ENCODE measurements at regions not wholly inside any gene's neighbourhood (a gene's known extent, or its start where the extent isn't known, plus 50 kb on each side); places are given as distances from the start of the nearest gene placed in this dataset.

GRCh38 chr13:106402866-106403265, 132.6 kb downstream of the EFNB2 start:
- no peaks in the 10 kb centered on the region for H3K79me2 ChIP-seq (ENCODE audit: insufficient read depth)
- no peaks in the 10 kb centered on the region for H3K9me2 ChIP-seq (ENCODE audit: insufficient read depth)
- DNase-seq, result no peak
- TF ChIP-seq EZH2phosphoT487 (IDR thresholded peaks at IDR 0.05; ENCODE audit: insufficient read depth, low read depth) (no peak), EZH2 (IDR thresholded peaks at IDR 0.05; ENCODE audit: insufficient read depth, poor library complexity, severe bottlenecking) (no peak)
- no peak overlapping the region for H2AFZ ChIP-seq
- no peaks in the 10 kb centered on the region for H3K36me3 ChIP-seq (ENCODE audit: low read depth)
- no peaks in the 10 kb centered on the region; the same call in 1 of the 2 replicates for H3K27me3 ChIP-seq (replicated peaks; ENCODE audit: insufficient read depth)
- 74 to 81% methylated on average over 5 of the region's 5 CpGs for WGBS, 2 experiments (ENCODE audit: low coverage in 1 of 2, low lambda C conversion rate in 2 of 2, missing lambda C conversion rate in 2 of 2)
- no peak overlapping the region for H3K4me2 ChIP-seq (ENCODE audit: unreplicated experiment)
- H4K20me1 ChIP-seq (ENCODE audit: insufficient read depth), result no peaks in the 10 kb centered on the region
- no peaks in the 10 kb centered on the region for H3K9me3 ChIP-seq (ENCODE audit: low read depth)
- no peak overlapping the region for H3K4me3 ChIP-seq
- no peak overlapping the region for H3K9ac ChIP-seq
- in situ Hi-C loops (cut with MboI), result no loop called here
- H3K4me1 ChIP-seq (ENCODE audit: insufficient read depth), result no peaks in the 10 kb centered on the region
- no peaks in the 10 kb centered on the region for H3F3A ChIP-seq (ENCODE audit: insufficient read depth)
- H3K27ac ChIP-seq, result no peak overlapping the region

- no peak overlapping the region for H3K4me3 ChIP-seq
- H3K4me2 ChIP-seq (ENCODE audit: unreplicated experiment), result no peak overlapping the region
- H3K27ac ChIP-seq, result no peak overlapping the region
- no peaks in the 10 kb centered on the region for H3K4me1 ChIP-seq (ENCODE audit: insufficient read depth)
- H3K9me3 ChIP-seq (ENCODE audit: low read depth), result no peaks in the 10 kb centered on the region
- 47 to 48% methylated on average over 3 of the region's 3 CpGs for WGBS, 2 experiments (ENCODE audit: low coverage in 1 of 2, low lambda C conversion rate in 2 of 2, missing lambda C conversion rate in 2 of 2)
- H2AFZ ChIP-seq, result no peak overlapping the region
- H4K20me1 ChIP-seq (ENCODE audit: insufficient read depth), result no peaks in the 10 kb centered on the region
- no peaks in the 10 kb centered on the region for H3K27me3 ChIP-seq (replicated peaks; ENCODE audit: insufficient read depth)
- H3F3A ChIP-seq (ENCODE audit: insufficient read depth), result no peaks in the 10 kb centered on the region
- H3K36me3 ChIP-seq (ENCODE audit: low read depth), result no peaks in the 10 kb centered on the region
- in situ Hi-C loops (cut with MboI), result no loop called here
- H3K9ac ChIP-seq, result no peak overlapping the region
- H3K9me2 ChIP-seq (ENCODE audit: insufficient read depth), result no peaks in the 10 kb centered on the region
- H3K79me2 ChIP-seq (ENCODE audit: insufficient read depth), result no peaks in the 10 kb centered on the region
- DNase-seq, result no peak
- TF ChIP-seq EZH2 (IDR thresholded peaks at IDR 0.05; ENCODE audit: insufficient read depth, poor library complexity, severe bottlenecking) (no peak), EZH2phosphoT487 (IDR thresholded peaks at IDR 0.05; ENCODE audit: insufficient read depth, low read depth) (no peak)
Measured at GRCh38 chr13:106401081-106401480, 134.4 kb downstream of the EFNB2 start.

DNA sequence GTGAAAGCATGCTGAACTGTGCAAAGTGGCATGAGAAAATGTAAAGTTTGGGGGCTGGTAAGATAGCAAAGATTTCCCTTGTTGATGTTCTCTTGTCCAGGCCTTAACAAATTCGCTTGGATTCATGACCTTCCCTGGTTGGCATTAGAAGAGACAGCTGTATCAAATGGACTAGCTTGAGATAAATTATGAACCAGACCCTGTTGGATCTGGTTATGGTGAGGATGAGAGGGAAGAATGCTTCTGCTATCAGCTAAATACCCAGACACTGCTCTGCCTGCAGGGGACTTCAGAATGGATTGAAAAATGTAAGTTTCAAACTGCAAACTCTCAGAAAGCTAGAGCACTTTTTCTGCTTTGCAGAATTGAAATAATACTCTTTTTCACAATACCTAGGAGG, 135.2 kb downstream of the EFNB2 start:
- TF ChIP-seq EZH2 (IDR thresholded peaks at IDR 0.05; ENCODE audit: insufficient read depth, poor library complexity, severe bottlenecking) (no peak), EZH2phosphoT487 (IDR thresholded peaks at IDR 0.05; ENCODE audit: insufficient read depth, low read depth) (no peak)
- H3K9me3 ChIP-seq (ENCODE audit: low read depth), result no peaks in the 10 kb centered on the region
- H3K4me2 ChIP-seq (ENCODE audit: unreplicated experiment), result no peak overlapping the region
- no peaks in the 10 kb centered on the region for H3K4me1 ChIP-seq (ENCODE audit: insufficient read depth)
- in situ Hi-C loops (cut with MboI), result no loop called here
- H3K4me3 ChIP-seq, result no peak overlapping the region
- 62 to 78% methylated on average over 1 of the region's 1 CpG for WGBS, 2 experiments (ENCODE audit: low coverage in 1 of 2, low lambda C conversion rate in 2 of 2, missing lambda C conversion rate in 2 of 2)
- no peaks in the 10 kb centered on the region for H3K79me2 ChIP-seq (ENCODE audit: insufficient read depth)
- H3K27me3 ChIP-seq (replicated peaks; ENCODE audit: insufficient read depth), result no peaks in the 10 kb centered on the region
- H3K9ac ChIP-seq, result no peak overlapping the region
- no peaks in the 10 kb centered on the region for H4K20me1 ChIP-seq (ENCODE audit: insufficient read depth)
- H3K36me3 ChIP-seq (ENCODE audit: low read depth), result no peaks in the 10 kb centered on the region
- no peak for DNase-seq
- no peak overlapping the region for H3K27ac ChIP-seq
- no peak overlapping the region for H2AFZ ChIP-seq
- no peaks in the 10 kb centered on the region for H3K9me2 ChIP-seq (ENCODE audit: insufficient read depth)
- H3F3A ChIP-seq (ENCODE audit: insufficient read depth), result no peaks in the 10 kb centered on the region

DNA sequence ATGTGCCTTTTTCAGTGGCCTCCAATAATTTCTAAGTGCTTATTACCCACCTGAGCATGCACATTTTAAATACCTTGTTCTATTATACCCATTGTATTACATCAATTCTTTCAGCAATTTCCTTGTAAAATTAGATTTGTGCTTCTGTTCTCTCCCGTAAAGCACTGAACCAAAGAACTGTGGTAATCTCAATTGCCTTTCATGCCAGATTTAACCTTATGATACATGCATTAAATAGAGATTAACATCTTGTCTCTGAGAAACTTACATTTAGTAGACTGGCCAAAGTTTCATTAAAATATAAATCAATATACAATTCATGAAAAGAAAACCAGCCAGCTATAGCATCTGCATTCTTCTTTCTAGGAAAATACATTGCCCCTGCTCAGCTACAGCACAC, 137.2 kb downstream of the EFNB2 start:
- Histone ChIP-seq H3K9ac (no peak overlapping the region), H3K9me2 (ENCODE audit: insufficient read depth) (no peaks in the 10 kb centered on the region), H3K36me3 (ENCODE audit: low read depth) (no peaks in the 10 kb centered on the region), H3F3A (ENCODE audit: insufficient read depth) (no peaks in the 10 kb centered on the region), H2AFZ (no peak overlapping the region), H3K79me2 (ENCODE audit: insufficient read depth) (no peaks in the 10 kb centered on the region), H3K4me3 (no peak overlapping the region), H3K9me3 (ENCODE audit: low read depth) (no peaks in the 10 kb centered on the region), H3K4me1 (ENCODE audit: insufficient read depth) (no peaks in the 10 kb centered on the region), H3K27me3 (replicated peaks; ENCODE audit: insufficient read depth) (no peaks in the 10 kb centered on the region), H4K20me1 (ENCODE audit: insufficient read depth) (no peaks in the 10 kb centered on the region), H3K27ac (no peak overlapping the region), H3K4me2 (ENCODE audit: unreplicated experiment) (no peak overlapping the region)
- 67 to 88% methylated on average over 1 of the region's 1 CpG for WGBS, 2 experiments (ENCODE audit: low coverage in 1 of 2, low lambda C conversion rate in 2 of 2, missing lambda C conversion rate in 2 of 2)
- DNase-seq, result no peak
- in situ Hi-C loops (cut with MboI), result no loop called here
- TF ChIP-seq EZH2phosphoT487 (IDR thresholded peaks at IDR 0.05; ENCODE audit: insufficient read depth, low read depth), result no peak
- no peak for TF ChIP-seq EZH2 (IDR thresholded peaks at IDR 0.05; ENCODE audit: insufficient read depth, poor library complexity, severe bottlenecking)

DNA sequence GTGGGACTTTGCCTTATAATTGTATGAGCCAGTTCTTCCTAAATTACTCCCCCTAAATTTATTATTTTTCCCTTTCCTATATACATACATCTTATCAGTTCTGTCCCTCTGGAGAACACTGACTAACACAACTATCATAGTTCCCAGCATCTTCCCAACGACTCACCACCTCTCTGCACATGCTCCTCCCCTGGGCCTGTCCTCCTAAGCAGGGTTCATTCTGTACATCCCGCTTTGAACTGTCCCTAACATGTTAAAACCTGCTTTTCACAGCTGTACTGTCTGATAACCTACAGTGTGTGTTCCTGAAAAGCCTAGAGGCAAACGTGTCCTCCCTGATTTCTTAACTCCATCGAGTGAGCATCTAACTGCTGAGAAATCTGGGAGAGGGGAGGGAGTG, 141.7 kb downstream of the EFNB2 start:
- no peaks in the 10 kb centered on the region for H3K27me3 ChIP-seq (replicated peaks; ENCODE audit: insufficient read depth)
- peak; percentile 48 for DNase-seq
- no peaks in the 10 kb centered on the region for H3K79me2 ChIP-seq (ENCODE audit: insufficient read depth)
- no peaks in the 10 kb centered on the region for H3F3A ChIP-seq (ENCODE audit: insufficient read depth)
- no peaks in the 10 kb centered on the region for H3K9me3 ChIP-seq (ENCODE audit: low read depth)
- no peaks in the 10 kb centered on the region for H3K36me3 ChIP-seq (ENCODE audit: low read depth)
- H3K4me2 ChIP-seq (ENCODE audit: unreplicated experiment), result no peak overlapping the region
- TF ChIP-seq EZH2 (IDR thresholded peaks at IDR 0.05; ENCODE audit: insufficient read depth, poor library complexity, severe bottlenecking) (no peak), EZH2phosphoT487 (IDR thresholded peaks at IDR 0.05; ENCODE audit: insufficient read depth, low read depth) (no peak)
- 51 to 52% methylated on average over 4 of the region's 4 CpGs for WGBS, 2 experiments (ENCODE audit: low coverage in 1 of 2, low lambda C conversion rate in 2 of 2, missing lambda C conversion rate in 2 of 2)
- H3K4me1 ChIP-seq (ENCODE audit: insufficient read depth), result no peaks in the 10 kb centered on the region
- no peak overlapping the region for H3K4me3 ChIP-seq
- no peaks in the 10 kb centered on the region for H3K9me2 ChIP-seq (ENCODE audit: insufficient read depth)
- no peak overlapping the region for H2AFZ ChIP-seq
- H3K27ac ChIP-seq, result no peak overlapping the region
- no peak overlapping the region for H3K9ac ChIP-seq
- H4K20me1 ChIP-seq (ENCODE audit: insufficient read depth), result no peaks in the 10 kb centered on the region
- in situ Hi-C loops (cut with MboI), result no loop called here
